GM18502 (cell line): ENCODE measurements at regions not wholly inside any gene's neighbourhood (a gene's known extent, or its start where the extent isn't known, plus 50 kb on each side); places are given as distances from the start of the nearest gene placed in this dataset.
"Not testable (repeated sequence)": the region's sequence is repeated elsewhere in the genome, so short reads cannot be mapped to it uniquely, and the experiment has no call there.

ENCODE experiments used
- ATAC-seq: cut with Tn5 transposase; IDR thresholded peaks from one replicate; pipeline ENCODE4 v1.9.1; 2021; ENCODE audit warnings: mild to moderate bottlenecking; ENCODE audit not compliant: unreplicated experiment, poor library complexity

GRCh38 chr12:129959889-129960288 is 56.1 kb upstream of the TMEM132D start:
- ATAC-seq, result no peak

GRCh38 chr12:129961091-129961490 is 57.3 kb upstream of the TMEM132D start:
- no peak for ATAC-seq

GRCh38 chr12:129961856-129962255 is 58.0 kb upstream of the TMEM132D start:
- no peak for ATAC-seq

- ATAC-seq, result no peak
These were observed 60.5 kb upstream of the TMEM132D start for GRCh38 chr12:129964300-129964699.

GRCh38 chr12:129964826-129965457 is 61.1 kb upstream of the TMEM132D start:
- ATAC-seq, result no peak

- ATAC-seq, result no peak
These were observed 62.5 kb upstream of the TMEM132D start for GRCh38 chr12:129966146-129966995.

- no peak for ATAC-seq
These were observed 67.9 kb upstream of the TMEM132D start for GRCh38 chr12:129971721-129972120.

GRCh38 chr12:129973236-129973961 is 69.6 kb upstream of the TMEM132D start:
- ATAC-seq, result no peak

- no peak for ATAC-seq
These were observed 80.3 kb upstream of the TMEM132D start for GRCh38 chr12:129984106-129984505.

GRCh38 chr12:129987841-129988240 is 84.0 kb upstream of the TMEM132D start:
- no peak for ATAC-seq

GRCh38 chr12:129994634-129995033 is 90.8 kb upstream of the TMEM132D start:
- no peak for ATAC-seq

- ATAC-seq, result no peak
These were observed 93.4 kb upstream of the TMEM132D start for GRCh38 chr12:129997239-129997638.

- not testable (repeated sequence) for ATAC-seq
These were observed 100.6 kb upstream of the TMEM132D start for GRCh38 chr12:130004310-130004877.

- ATAC-seq, result no peak
These were observed 103.9 kb upstream of the TMEM132D start for GRCh38 chr12:130007771-130008170.

GRCh38 chr12:130008241-130008640 is 104.4 kb upstream of the TMEM132D start:
- no peak for ATAC-seq

GRCh38 chr12:130009961-130010360 is 106.1 kb upstream of the TMEM132D start:
- ATAC-seq, result no peak

GRCh38 chr12:130011611-130012385 is 108.0 kb upstream of the TMEM132D start:
- no peak for ATAC-seq

GRCh38 chr12:130013771-130014484 is 110.1 kb upstream of the TMEM132D start:
- no peak for ATAC-seq

- ATAC-seq, result no peak
These were observed 110.6 kb upstream of the TMEM132D start for GRCh38 chr12:130014485-130014807.

GRCh38 chr12:130016194-130016593 is 112.4 kb upstream of the TMEM132D start:
- ATAC-seq, result no peak
